ENCODE measurements at regions not wholly inside any gene's neighbourhood (a gene's known extent, or its start where the extent isn't known, plus 50 kb on each side); places are given as distances from the start of the nearest gene placed in this dataset.
"Not testable (repeated sequence)": the region's sequence is repeated elsewhere in the genome, so short reads cannot be mapped to it uniquely, and the experiment has no call there.

DNA sequence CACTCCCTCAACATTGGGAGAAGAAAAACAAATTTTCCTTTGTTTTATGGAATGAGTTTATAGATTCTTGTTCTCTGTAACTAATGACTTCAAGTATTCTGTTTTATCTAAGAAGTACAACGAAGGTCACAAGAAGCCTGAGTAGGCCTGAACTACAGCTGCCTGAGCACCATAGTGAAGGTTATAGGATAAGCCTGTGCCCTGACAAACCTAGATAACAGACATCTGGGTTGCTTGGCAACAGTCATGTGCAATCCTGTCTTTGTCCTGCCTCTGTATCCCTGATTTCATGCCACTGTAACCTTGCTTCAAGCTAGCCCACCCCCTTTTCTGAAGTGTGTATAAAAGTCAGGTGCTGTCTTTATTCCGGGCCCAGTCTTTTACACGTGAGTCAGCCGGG is 520.8 kb downstream of the KCNJ18 start:
- TF ChIP-seq, protein P1, sequence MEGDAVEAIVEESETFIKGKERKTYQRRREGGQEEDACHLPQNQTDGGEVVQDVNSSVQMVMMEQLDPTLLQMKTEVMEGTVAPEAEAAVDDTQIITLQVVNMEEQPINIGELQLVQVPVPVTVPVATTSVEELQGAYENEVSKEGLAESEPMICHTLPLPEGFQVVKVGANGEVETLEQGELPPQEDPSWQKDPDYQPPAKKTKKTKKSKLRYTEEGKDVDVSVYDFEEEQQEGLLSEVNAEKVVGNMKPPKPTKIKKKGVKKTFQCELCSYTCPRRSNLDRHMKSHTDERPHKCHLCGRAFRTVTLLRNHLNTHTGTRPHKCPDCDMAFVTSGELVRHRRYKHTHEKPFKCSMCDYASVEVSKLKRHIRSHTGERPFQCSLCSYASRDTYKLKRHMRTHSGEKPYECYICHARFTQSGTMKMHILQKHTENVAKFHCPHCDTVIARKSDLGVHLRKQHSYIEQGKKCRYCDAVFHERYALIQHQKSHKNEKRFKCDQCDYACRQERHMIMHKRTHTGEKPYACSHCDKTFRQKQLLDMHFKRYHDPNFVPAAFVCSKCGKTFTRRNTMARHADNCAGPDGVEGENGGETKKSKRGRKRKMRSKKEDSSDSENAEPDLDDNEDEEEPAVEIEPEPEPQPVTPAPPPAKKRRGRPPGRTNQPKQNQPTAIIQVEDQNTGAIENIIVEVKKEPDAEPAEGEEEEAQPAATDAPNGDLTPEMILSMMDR (IDR thresholded peaks at IDR 0.05): not testable (repeated sequence)
- TF ChIP-seq POLR2A (IDR thresholded peaks at IDR 0.05): not testable (repeated sequence)

Data from adrenal gland (tissue), 5 donors.